Naive thymus-derived CD8-positive, alpha-beta T cell (primary cell): ENCODE measurements at regions not wholly inside any gene's neighbourhood (a gene's known extent, or its start where the extent isn't known, plus 50 kb on each side); places are given as distances from the start of the nearest gene placed in this dataset.

Source experiments
- ATAC-seq, 2 donors: fragments of 150-1000 bp; cut with Tn5 transposase in 1 of 2; sonication (Bioruptor Pico), chemical (Tn5 transposase) in 1 of 2; 1 replicate in 1 of 2; 2 replicates in 1 of 2; pipeline ENCODE4 v1.10.0; 2021; ENCODE audit warnings: mild to moderate bottlenecking in 2 of 2, moderate library complexity in 2 of 2
- POLR2A ChIA-PET: fragments of 350-600 bp; sonication (Branson Sonifier 250); formaldehyde crosslinking; loops from one replicate; lab custom pipeline; 2021; ENCODE audit warnings: antibody characterized with exemption; lab: Charles Lee
- DNase-seq, 10 donors: peaks; one replicate each; pipeline versions ENCODE4 v3.0.0 to v3.0.0-alpha.2; 2020 to 2022
- H3K27ac Mint-ChIP-seq, 10 donors: one replicate each; pipeline ENCODE4 v1.8.0; 2020 to 2022; ENCODE audit warnings: mild to moderate bottlenecking in 10 of 10, mixed read lengths in 10 of 10, moderate library complexity in 4 of 10, inconsistent platforms in 1 of 10
- H3K27me3 Mint-ChIP-seq, 5 donors: one replicate each; pipeline ENCODE4 v1.8.0; 2021 to 2022; ENCODE audit warnings: mixed read lengths in 5 of 5
- H3K36me3 Mint-ChIP-seq, 3 donors: one replicate each; pipeline ENCODE4 v1.8.0; 2020 to 2022; ENCODE audit warnings: mixed read lengths in 3 of 3, mild to moderate bottlenecking in 2 of 3, inconsistent platforms in 1 of 3
- H3K4me1 Mint-ChIP-seq, 4 donors: one replicate each; pipeline ENCODE4 v1.8.0; 2021 to 2022; ENCODE audit warnings: mixed read lengths in 4 of 4
- H3K4me3 Mint-ChIP-seq, 10 donors: one replicate each; pipeline ENCODE4 v1.8.0; 2020 to 2022; ENCODE audit warnings: mild to moderate bottlenecking in 10 of 10, mixed read lengths in 10 of 10, moderate library complexity in 6 of 10, inconsistent platforms in 1 of 10
- H3K9me3 Mint-ChIP-seq, 9 donors: one replicate each; pipeline ENCODE4 v1.8.0; 2020 to 2022; ENCODE audit warnings: mixed read lengths in 9 of 9, mild to moderate bottlenecking in 3 of 9, inconsistent platforms in 1 of 9, moderate library complexity in 1 of 9

GRCh38 chr21:24969068-24969467 lies 638.2 kb downstream of the MRPL39 start:
- POLR2A ChIA-PET: no interaction called here
- Mint-ChIP-seq H3K27ac (no peak overlapping the region), H3K4me1 (no peaks in the 10 kb centered on the region), H3K4me3 (no peak overlapping the region), H3K9me3 (peaks cover 5 to 22% (median 12%) of the 10 kb centered on the region in 9 donors), H3K36me3 (peaks cover 0 to 14% (median 0%) of the 10 kb centered on the region in 3 donors), H3K27me3 (peaks cover 0 to 1% (median 0%) of the 10 kb centered on the region in 5 donors)
- DNase-seq (no peak), ATAC-seq (no peak)

DNA sequence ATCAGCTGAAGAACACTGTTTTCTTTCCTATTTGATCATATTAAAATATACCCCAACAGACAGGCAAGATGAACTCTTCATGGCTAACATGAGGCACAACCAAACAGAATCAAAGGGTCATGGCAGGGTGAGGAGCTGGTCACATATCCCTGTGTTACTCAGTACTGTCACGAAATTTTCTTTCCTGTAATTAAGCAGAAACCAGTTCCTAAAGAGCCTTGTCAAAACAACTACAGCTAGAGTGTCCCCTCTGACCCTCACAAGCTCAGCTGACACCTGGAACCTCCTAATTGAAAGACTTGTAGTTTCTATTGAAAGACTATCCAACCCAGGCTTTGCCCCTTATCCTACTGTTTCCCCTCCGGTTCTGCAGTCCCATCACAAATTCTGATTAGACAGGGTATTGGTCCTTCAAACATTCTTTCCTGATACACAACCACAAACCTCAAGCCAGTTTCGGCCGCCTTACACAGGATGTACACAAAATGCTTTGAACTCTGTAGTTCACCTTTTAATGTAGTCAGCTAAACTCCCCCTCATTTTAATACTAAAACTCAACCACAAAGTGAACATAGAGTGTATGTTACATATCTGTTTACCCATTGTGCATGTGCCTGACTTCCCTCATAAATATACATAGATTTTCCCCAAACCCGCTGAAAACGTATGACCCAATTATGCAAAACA lies 651.9 kb downstream of the MRPL39 start:
- no peaks in the 10 kb centered on the region for H3K4me1 Mint-ChIP-seq
- peaks cover 0 to 7% (median 0%) of the 10 kb centered on the region in 9 donors for H3K9me3 Mint-ChIP-seq
- no peaks in the 10 kb centered on the region for H3K36me3 Mint-ChIP-seq
- H3K27me3 Mint-ChIP-seq: peaks cover 0 to 5% (median 0%) of the 10 kb centered on the region in 5 donors
- POLR2A ChIA-PET: no interaction called here
- DNase-seq (no peak), ATAC-seq (no peak)
- no peak overlapping the region for H3K27ac Mint-ChIP-seq
- H3K4me3 Mint-ChIP-seq: no peak overlapping the region

- H3K27me3 Mint-ChIP-seq: peaks cover 0 to 5% (median 0%) of the 10 kb centered on the region in 5 donors
- H3K27ac Mint-ChIP-seq: no peak overlapping the region
- ATAC-seq (no peak), DNase-seq (no peak)
- H3K4me1 Mint-ChIP-seq: no peaks in the 10 kb centered on the region
- no peak overlapping the region for H3K4me3 Mint-ChIP-seq
- peaks cover 0 to 3% (median 0%) of the 10 kb centered on the region in 9 donors for H3K9me3 Mint-ChIP-seq
- POLR2A ChIA-PET: no interaction called here
- no peaks in the 10 kb centered on the region for H3K36me3 Mint-ChIP-seq
Measured at GRCh38 chr21:24948186-24948585, 659.1 kb downstream of the MRPL39 start.

DNA sequence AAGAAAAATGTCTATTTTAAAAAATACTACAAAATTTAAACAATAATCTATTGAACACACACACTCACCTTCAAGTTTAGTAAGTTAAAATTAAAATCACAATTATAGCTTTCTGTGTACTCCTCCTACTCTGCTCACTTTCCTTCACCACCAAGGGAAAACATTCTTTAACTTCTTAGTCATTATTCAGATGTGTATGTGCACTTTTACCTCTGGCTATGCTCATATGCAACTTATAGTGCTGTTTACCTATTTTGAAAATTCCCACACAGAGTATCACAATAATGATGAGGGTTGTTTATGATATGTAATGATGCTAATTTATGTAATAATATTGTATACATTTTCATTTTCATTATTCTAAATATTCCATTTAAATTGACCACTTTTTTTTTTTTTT lies 661.4 kb downstream of the MRPL39 start:
- no peak overlapping the region for H3K4me3 Mint-ChIP-seq

GRCh38 chr21:24941316-24942185 lies 665.7 kb downstream of the MRPL39 start:
- ATAC-seq (no peak), DNase-seq (no peak)
- Mint-ChIP-seq H3K27ac (no peak overlapping the region), H3K36me3 (no peaks in the 10 kb centered on the region), H3K27me3 (no peaks in the 10 kb centered on the region), H3K4me1 (no peaks in the 10 kb centered on the region), H3K9me3 (peaks cover 0 to 3% (median 0%) of the 10 kb centered on the region in 9 donors), H3K4me3 (no peak overlapping the region)
- POLR2A ChIA-PET: no interaction called here

More for the DNA sequence above, 661.4 kb downstream of the MRPL39 start:
- POLR2A ChIA-PET: no interaction called here
- no peak for ATAC-seq
- no peaks in the 10 kb centered on the region for H3K4me1 Mint-ChIP-seq
- DNase-seq: no peak
- H3K9me3 Mint-ChIP-seq: peaks cover 0 to 3% (median 0%) of the 10 kb centered on the region in 9 donors
- peaks cover 0 to 4% (median 0%) of the 10 kb centered on the region in 5 donors for H3K27me3 Mint-ChIP-seq
- no peak overlapping the region for H3K27ac Mint-ChIP-seq
- no peaks in the 10 kb centered on the region for H3K36me3 Mint-ChIP-seq

- no peaks in the 10 kb centered on the region for H3K27me3 Mint-ChIP-seq
Measured at GRCh38 chr21:24939291-24939690, 668.0 kb downstream of the MRPL39 start.

DNA sequence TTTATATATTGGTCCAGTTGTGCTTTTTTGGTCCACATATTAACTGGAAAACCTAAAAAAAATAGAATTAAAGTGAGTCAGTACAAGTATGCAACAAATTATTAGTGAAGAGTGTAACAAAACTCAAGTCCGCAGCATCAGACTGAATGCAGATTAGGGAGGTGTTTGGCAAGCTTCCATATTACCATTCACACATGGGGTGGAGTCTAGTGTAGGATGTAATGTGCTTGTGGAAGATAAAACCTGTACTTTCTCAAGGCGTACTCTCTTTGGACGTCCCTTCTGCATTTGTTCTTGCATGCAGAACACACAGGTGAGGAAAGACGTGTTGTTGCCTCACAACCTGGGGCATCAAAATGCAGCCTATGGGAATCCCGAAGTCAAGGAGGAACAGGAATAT lies 668.7 kb downstream of the MRPL39 start:
- Mint-ChIP-seq H3K27ac (no peak overlapping the region), H3K9me3 (peaks cover 0 to 3% (median 0%) of the 10 kb centered on the region in 9 donors), H3K27me3 (no peaks in the 10 kb centered on the region), H3K36me3 (no peaks in the 10 kb centered on the region), H3K4me1 (no peaks in the 10 kb centered on the region), H3K4me3 (no peak overlapping the region)
- DNase-seq (no peak), ATAC-seq (no peak)
- POLR2A ChIA-PET: no interaction called here

More at GRCh38 chr21:24939291-24939690, 668.0 kb downstream of the MRPL39 start:
- Mint-ChIP-seq H3K4me1 (no peaks in the 10 kb centered on the region), H3K9me3 (peaks cover 0 to 3% (median 0%) of the 10 kb centered on the region in 9 donors), H3K27ac (no peak overlapping the region), H3K4me3 (no peak overlapping the region), H3K36me3 (no peaks in the 10 kb centered on the region)
- ATAC-seq (no peak), DNase-seq (no peak)
- POLR2A ChIA-PET: no interaction called here

- Mint-ChIP-seq H3K9me3 (peaks cover 0 to 3% (median 0%) of the 10 kb centered on the region in 9 donors), H3K4me1 (no peaks in the 10 kb centered on the region), H3K27me3 (no peaks in the 10 kb centered on the region), H3K36me3 (no peaks in the 10 kb centered on the region), H3K27ac (no peak overlapping the region), H3K4me3 (no peak overlapping the region)
- POLR2A ChIA-PET: no interaction called here
- ATAC-seq (no peak), DNase-seq (no peak)
Measured at GRCh38 chr21:24935991-24936390, 671.3 kb downstream of the MRPL39 start.

GRCh38 chr21:24910591-24910990 lies 696.7 kb downstream of the MRPL39 start:
- Mint-ChIP-seq H3K9me3 (peaks cover 0 to 7% (median 0%) of the 10 kb centered on the region in 9 donors), H3K36me3 (no peaks in the 10 kb centered on the region), H3K27me3 (no peaks in the 10 kb centered on the region), H3K27ac (no peak overlapping the region), H3K4me3 (no peak overlapping the region), H3K4me1 (no peaks in the 10 kb centered on the region)
- POLR2A ChIA-PET: no interaction called here
- ATAC-seq (no peak), DNase-seq (no peak)

- POLR2A ChIA-PET: no interaction called here
- DNase-seq: no peak
- ATAC-seq: no peak
- no peak overlapping the region for H3K4me3 Mint-ChIP-seq
- H3K27me3 Mint-ChIP-seq: peaks cover 0 to 4% (median 0%) of the 10 kb centered on the region in 5 donors
- peaks cover 0 to 4% (median 0%) of the 10 kb centered on the region in 4 donors for H3K4me1 Mint-ChIP-seq
- H3K9me3 Mint-ChIP-seq: peaks cover 0 to 3% (median 0%) of the 10 kb centered on the region in 9 donors
- H3K36me3 Mint-ChIP-seq: no peaks in the 10 kb centered on the region
- H3K27ac Mint-ChIP-seq: no peak overlapping the region
Measured at GRCh38 chr21:24903994-24904635, 703.2 kb downstream of the MRPL39 start.

GRCh38 chr21:24899138-24899537 lies 708.1 kb downstream of the MRPL39 start:
- peaks cover 0 to 5% (median 0%) of the 10 kb centered on the region in 4 donors for H3K4me1 Mint-ChIP-seq
- H3K4me3 Mint-ChIP-seq: no peak overlapping the region
- H3K27ac Mint-ChIP-seq: peak overlapping the region in 1 of 10 donors; percentile 73
- H3K27me3 Mint-ChIP-seq: peaks cover 0 to 4% (median 0%) of the 10 kb centered on the region in 5 donors
- DNase-seq: no peak
- ATAC-seq: no peak
- POLR2A ChIA-PET: no interaction called here
- peaks cover 0 to 3% (median 0%) of the 10 kb centered on the region in 9 donors for H3K9me3 Mint-ChIP-seq
- H3K36me3 Mint-ChIP-seq: no peaks in the 10 kb centered on the region

DNA sequence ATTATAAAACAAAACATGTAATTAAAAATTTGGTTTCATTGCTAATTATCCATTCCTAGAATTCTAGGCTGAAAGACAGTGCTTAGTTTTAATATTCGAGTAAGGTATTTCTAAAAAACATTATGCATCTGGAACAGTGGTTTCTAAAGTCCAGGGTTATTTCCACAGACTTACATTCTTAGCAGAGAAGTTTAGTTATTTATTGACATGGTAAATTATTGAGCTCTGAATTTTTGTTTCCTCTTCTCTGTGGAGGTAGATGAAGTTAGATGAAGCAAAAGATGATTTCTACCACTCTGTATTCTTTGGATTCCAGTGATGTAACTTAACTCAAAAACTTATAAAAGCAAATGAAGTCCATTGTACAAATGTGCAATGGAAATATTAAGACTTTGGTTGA lies 709.4 kb downstream of the MRPL39 start:
- H3K4me3 Mint-ChIP-seq: no peak overlapping the region
- peaks cover 0 to 4% (median 0%) of the 10 kb centered on the region in 5 donors for H3K27me3 Mint-ChIP-seq
- ATAC-seq (no peak), DNase-seq (no peak)
- POLR2A ChIA-PET: no interaction called here
- H3K9me3 Mint-ChIP-seq: peaks cover 0 to 3% (median 0%) of the 10 kb centered on the region in 9 donors
- H3K4me1 Mint-ChIP-seq: peaks cover 0 to 2% (median 0%) of the 10 kb centered on the region in 4 donors
- no peak overlapping the region for H3K27ac Mint-ChIP-seq
- no peaks in the 10 kb centered on the region for H3K36me3 Mint-ChIP-seq
